ENCODE measurements at regions not wholly inside any gene's neighbourhood (a gene's known extent, or its start where the extent isn't known, plus 50 kb on each side); places are given as distances from the start of the nearest gene placed in this dataset.
"Not testable (repeated sequence)": the region's sequence is repeated elsewhere in the genome, so short reads cannot be mapped to it uniquely, and the experiment has no call there.

DNA sequence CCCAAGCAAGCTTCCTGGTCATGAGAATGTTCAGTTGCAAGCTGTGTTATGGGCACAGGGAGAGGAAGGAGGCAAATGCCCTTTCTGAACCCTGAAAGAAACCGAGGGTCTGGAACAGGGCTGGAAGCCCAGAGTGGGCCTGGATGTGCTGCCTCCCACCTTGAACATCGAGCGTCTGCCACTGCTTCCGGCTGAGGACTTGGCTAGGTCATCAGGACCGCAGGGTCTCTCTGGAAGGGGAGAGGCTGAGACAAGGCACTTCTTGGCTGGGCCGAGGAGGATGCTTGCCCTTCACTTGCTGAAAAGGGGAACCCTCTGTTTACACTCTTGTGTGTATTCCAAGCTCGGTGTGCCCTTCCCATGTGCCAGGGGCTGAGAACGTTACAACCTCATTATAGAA, 168.0 kb upstream of the C1orf174 start:
- no peak for DNase-seq

- DNase-seq, result no peak
Measured at GRCh38 chr1:4071653-4072052, 171.6 kb upstream of the C1orf174 start.

DNA sequence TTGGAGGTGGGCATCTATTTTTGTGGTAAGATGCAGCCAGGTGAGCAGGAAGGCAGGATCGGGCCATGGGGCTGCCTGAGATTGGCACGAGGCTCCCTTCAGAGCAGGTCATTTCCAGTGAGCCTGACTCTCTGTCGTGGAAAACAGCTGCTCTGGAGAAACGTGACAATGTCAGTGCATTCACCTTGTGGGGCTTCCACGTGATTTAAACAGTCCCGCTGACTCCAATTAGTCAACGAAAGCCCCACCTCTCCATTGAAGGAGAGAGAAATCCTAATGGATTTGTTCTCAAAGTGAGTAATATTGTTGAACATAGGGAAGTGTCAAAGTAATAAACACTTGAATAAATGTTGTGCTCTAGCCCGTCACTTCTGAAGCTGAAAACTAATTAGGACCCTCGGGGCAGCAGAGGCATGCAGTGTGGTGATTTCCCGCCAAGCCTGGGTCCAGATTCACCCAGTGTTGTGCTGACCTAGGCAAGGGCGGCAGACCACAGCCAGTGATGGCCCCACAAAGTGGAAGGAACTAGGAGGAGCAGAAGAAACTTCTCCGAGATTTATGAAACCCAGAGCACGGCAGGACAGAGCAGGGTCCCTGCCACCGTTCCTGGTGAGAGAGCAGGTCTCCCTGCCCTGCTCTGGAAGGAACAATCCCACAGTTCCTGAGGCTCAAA, 172.5 kb upstream of the C1orf174 start:
- DNase-seq, result no peak

GRCh38 chr1:4075436-4076225, 175.6 kb upstream of the C1orf174 start:
- no peak for DNase-seq

DNA sequence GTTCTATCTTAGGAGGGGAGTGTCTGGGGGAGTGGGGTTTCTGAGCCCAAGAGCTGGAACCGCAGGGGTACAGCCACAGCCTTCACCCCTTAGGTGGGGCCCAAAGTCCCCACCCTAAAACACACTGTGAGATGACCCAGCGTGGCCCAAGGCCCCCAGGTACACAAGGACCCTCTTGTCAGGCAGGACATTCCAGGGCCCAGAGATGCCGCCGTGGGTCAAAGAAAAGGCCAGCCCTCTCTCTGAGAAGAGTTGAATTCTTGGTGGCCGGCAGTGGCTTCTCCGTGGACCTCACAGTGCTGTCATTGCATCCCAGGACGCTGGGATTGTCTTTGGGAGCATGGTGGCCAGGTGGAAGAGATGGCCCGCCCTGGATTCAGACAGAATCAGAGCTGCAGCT, 176.3 kb upstream of the C1orf174 start:
- DNase-seq, result no peak

DNA sequence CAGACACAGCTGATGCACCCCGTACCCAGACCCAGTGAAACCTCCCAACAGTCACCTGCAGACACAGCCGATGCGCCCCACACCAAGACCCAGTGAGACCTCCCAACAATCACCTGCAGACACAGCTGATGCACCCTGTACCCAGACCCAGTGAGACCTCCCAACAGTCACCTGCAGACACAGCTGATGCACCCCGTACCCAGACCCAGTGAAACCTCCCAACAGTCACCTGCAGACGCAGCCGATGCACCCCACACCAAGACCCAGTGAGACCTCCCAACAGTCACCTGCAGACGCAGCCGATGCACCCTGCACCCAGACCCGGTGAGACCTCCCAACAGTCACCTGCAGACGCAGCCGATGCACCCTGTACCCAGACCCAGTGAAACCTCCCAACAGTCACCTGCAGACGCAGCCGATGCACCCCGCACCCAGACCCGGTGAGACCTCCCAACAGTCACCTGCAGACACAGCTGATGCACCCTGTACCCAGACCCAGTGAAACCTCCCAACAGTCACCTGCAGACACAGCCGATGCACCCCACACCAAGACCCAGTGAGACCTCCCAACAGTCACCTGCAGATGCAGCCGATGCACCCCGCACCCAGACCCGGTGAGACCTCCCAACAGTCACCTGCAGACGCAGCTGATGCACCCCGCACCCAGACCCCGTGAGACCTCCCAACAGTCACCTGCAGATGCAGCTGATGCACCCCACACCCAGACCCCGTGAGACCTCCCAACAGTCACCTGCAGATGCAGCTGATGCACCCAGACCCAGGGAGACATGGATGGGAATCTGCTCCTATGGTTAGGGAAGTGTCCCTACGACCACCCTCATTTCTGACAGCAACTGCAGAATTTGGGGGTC, 178.3 kb upstream of the C1orf174 start:
- DNase-seq, result not testable (repeated sequence)

DNA sequence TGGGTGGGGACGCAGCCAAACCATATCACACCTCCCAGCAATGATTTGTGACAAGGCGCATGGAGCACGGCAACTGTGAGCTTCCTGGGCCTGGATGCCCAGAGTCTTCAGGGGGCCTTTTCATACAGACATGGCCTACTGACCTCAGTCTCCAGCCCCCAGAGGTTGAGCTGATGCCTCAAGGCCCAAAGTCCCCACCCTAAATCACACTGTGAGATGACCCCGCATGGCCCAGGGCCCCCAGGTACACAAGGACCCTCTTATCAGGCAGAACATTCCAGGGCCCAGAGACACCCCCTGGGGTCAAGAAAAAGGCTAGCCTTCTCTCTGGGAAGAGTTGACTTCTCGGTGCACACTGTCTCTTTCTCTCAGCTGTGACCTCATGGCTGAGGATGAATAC, 179.7 kb upstream of the C1orf174 start:
- no peak for DNase-seq

GRCh38 chr1:4081806-4082711, 182.0 kb upstream of the C1orf174 start:
- DNase-seq, result no peak

DNA sequence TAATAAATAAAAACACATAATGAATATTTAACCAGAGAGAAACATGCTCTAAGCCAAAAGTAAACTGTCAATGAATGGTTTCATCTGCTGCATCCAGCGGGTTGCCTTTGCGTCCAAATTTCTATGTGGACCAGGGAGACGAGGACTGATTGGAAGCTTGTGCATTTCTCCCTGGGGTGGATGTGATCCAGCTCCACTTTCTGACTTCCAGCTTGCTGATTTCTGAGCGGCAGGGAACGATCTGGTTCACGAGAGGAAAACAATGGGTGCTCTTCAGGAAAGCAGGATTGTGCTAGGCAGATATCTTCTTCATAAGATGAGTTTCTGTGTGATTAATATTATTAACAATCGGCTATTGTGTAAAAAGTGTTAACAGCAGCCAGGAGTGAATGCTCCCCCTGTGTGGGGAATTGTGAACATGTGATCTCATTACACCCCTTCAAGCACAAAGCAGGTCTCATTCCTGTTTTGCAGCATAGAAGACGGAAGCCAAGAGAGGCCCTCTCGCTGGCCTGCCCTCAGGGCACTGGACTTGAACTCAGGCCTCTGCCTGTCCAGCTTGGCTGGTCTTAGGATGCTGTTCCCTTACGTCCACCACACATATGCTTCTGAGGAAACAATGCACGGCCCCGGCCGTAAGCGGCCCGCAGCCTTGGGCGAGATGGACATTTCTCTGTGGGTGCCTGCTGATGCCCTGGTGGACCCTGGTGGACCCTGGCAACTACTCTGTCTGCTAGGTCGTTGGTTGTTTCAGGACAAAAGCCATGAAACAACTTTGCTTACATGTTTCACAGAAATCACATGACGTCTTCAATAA, 183.4 kb upstream of the C1orf174 start:
- no peak for DNase-seq

GRCh38 chr1:4084048-4084431, 184.0 kb upstream of the C1orf174 start:
- DNase-seq, result no peak

DNA sequence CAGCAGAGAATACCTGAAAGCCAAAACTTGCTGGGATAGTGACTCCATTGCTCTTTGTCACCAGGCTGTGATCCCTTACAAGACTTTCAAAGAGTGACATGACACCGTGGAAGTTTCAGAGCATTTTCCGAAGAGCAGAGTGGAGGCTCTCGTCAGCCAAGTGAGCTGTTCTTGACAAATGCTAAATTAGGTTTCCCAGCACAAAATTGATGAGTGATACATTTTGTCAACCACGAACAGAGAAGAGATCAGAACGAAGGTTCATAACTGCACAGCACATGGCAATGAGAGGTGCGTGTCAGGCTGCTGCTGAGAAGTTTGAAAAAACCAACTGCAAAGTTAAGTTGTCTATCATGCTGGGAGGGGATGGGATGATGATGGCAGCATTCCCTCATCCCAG, 184.4 kb upstream of the C1orf174 start:
- no peak for DNase-seq

GRCh38 chr1:4084896-4085295, 184.8 kb upstream of the C1orf174 start:
- DNase-seq, result no peak

DNA sequence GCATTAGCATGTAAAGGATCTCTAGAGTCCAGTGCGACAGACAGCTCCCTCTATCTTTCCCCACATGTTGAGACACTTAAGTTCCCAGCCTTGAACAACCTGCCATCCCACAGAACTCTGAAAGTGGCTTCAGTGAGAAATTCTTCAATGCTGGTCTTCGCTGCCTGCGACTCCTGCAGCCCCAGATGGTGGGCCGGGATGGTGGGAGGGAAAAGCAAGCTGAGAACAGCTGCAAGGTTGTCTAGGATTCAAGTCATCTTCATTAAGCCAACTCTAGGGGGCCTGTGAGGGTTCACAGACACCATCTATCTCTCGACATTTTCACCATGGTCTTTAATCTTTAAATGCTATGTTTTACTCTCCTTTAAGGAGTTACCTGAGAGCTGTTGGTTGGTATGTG, 185.5 kb upstream of the C1orf174 start:
- no peak for DNase-seq

DNA sequence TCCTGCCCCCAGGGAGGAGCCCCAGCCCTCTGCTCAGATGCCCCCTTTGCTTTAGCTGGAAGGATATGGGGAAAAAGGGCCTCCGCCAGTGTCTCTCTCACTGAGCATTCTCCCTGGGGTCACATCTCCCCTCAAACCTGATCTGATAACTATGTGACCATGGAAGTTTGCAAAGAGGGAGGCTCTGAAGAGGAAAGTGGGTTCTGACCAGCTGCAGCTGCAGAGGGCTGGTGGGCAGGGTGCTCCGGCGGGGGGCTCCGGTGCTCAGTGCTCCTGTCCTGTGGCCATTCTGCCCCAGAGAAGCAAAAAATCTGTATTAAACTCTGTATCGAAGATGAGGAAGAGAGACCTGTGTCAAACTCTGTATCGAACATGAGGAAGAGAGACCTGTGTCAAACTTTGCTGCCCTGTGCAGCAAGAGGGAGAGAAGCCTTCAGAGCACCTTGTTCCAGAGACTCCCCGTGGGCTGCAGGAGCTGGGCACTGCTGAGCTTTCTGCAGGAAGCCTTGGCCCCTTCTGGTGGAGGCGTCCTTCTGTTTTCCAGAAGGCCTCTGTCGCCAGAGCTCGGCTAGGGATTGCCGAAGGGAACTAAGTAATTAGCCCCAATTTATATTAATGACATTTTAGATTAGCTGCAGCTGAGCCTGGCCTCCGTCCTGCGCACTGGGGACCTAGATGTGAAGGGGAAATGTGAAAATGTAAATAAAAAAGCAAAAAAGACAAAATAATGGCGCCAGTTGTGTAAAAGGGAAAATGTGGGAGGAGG, 186.2 kb upstream of the C1orf174 start:
- no peak for DNase-seq

- no peak for DNase-seq
Measured at GRCh38 chr1:4086921-4087320, 186.8 kb upstream of the C1orf174 start.

GRCh38 chr1:4087530-4088420, 187.7 kb upstream of the C1orf174 start:
- peak in 1 of 2 experiments; percentile 16 for DNase-seq

DNA sequence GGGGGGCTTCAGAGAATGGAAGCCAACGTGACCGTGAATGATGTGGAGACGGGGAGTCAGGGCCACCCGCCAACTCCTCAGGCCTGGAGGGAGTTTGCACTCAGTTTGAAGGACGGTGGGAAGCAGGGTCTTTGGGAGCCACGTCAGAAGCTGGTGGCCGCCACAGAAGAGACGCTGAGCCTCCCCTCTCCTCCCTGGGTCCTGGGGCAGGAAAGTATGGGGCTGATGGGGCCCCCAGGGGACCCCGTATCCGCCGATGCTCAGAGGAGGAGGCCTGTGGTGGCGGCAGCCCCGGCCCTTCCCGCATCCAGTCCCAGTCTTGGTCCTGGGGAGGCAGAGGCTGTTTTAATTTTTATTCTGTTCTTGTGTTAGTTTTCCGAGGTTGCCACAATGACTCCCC, 188.6 kb upstream of the C1orf174 start:
- DNase-seq, result no peak

DNA sequence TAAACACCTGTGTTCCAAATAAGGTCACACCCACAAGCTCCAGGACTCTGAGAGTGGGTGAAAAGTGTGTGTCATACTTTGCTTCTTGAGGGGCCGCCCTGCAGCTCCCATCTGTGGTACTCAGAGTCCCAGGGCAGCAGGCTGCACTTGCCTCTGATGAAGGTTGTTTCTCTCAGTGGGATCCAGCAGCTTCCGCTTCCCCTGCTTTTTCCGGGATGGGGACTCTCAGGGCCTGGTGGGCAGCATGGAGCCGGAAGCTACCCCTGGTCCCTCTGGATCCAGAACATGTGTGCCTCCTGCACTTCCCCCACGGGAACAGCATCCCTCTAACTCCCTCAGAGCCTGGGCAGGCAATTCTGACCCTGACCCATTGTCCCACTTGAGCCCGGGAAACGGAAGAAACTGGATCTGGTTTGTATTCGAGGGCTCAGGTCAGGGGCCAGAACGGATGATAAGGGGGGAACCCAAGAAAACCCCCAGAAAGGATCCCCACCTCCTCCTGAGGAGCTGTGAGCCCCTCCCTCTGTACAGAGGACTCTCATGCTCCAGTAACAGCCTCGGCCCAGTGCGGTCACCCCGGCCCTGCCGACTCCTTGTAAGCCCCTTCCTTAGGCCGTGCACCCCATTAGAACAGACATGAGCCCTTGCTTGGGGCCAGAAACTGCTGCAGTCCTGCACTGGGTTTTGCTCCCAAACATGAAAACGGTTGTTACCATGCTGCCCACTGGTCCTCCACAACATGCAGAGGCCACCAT, 189.5 kb upstream of the C1orf174 start:
- DNase-seq, result no peak

DNA sequence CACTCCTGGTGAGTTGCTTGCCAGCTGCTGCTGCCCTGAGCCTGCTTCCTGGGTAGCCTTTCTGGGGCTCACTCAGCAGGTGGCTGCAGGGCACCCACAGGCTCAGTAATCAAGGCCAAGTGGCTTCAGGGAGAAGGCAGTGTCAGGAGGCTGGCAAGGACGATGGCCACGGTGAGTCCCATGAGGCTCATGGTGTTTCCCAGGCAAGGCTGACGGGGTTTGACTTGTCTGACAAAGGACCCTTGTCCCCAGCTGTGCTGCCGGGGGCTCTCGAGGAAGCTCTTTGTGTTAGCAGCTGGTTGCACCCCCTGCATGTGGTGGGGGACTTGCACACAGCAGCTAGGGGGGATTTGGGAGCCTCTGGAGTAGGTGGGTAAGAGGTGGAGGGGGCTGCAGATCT, 190.5 kb upstream of the C1orf174 start:
- DNase-seq, result no peak

Data from activated CD4-positive, alpha-beta T cell treated with anti-CD3 and anti-CD28 coated beads, Interleukin-2, amount 50 U/mL, for 48 hours (primary cell).